SJCRH30 (cell line): ENCODE measurements at regions not wholly inside any gene's neighbourhood (a gene's known extent, or its start where the extent isn't known, plus 50 kb on each side); places are given as distances from the start of the nearest gene placed in this dataset.

Experiments used
- DNase-seq, 2 experiments: peaks; one replicate each; pipeline ENCODE4 v3.0.0-alpha.2; 2015 to 2020
- H3K27ac ChIP-seq: fragments of 250-450 bp; sonication (Bioruptor Pico); 2 replicates; pipeline ENCODE4 v1.5.1; 2020; ENCODE audit warnings: mild to moderate bottlenecking, moderate library complexity
- H3K27me3 ChIP-seq: fragments of 250-450 bp; sonication (Bioruptor Pico); 2 replicates; pipeline ENCODE4 v1.5.1; 2020; ENCODE audit warnings: mild to moderate bottlenecking, moderate library complexity
- H3K36me3 ChIP-seq: fragments of 250-450 bp; sonication (Bioruptor Pico); 2 replicates; pipeline ENCODE4 v1.5.1; 2020; ENCODE audit warnings: mild to moderate bottlenecking, moderate library complexity
- H3K4me1 ChIP-seq: fragments of 250-450 bp; sonication (Bioruptor Pico); 2 replicates; pipeline ENCODE4 v1.5.1; 2020; ENCODE audit warnings: mild to moderate bottlenecking, moderate library complexity
- H3K4me3 ChIP-seq: fragments of 250-450 bp; sonication (Bioruptor Pico); 2 replicates; pipeline ENCODE4 v1.5.1; 2020; ENCODE audit warnings: mild to moderate bottlenecking, moderate library complexity
- H3K9me3 ChIP-seq: fragments of 250-450 bp; sonication (Bioruptor Pico); replicated peaks from 2 replicates; pipeline ENCODE4 v1.5.1; 2020; ENCODE audit warnings: mild to moderate bottlenecking, moderate library complexity

DNA sequence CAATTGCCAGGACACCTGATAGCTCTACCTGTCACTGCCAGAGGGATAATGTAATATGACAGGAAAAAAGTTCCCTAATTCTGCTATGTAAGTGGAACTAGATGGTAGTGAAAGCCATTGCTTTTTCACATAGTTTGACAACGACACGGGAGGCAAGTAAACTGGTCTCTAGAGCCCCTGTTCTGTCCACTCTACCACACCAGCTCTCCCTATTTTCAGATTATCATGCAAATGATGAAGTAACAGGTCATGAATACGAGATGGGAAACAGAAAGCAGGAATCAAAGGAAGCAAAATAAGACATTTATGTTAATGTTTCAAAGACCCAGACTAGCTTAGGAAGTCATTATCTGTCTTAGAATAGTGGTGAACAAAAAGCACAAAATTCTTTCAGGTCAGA, 56.2 kb downstream of the TAF11L14 start:
- Histone ChIP-seq H3K4me1 (no peaks in the 10 kb centered on the region), H3K4me3 (no peak overlapping the region), H3K27ac (no peak overlapping the region), H3K27me3 (no peaks in the 10 kb centered on the region), H3K9me3 (no peaks in the 10 kb centered on the region), H3K36me3 (no peaks in the 10 kb centered on the region)
- no peak for DNase-seq

DNA sequence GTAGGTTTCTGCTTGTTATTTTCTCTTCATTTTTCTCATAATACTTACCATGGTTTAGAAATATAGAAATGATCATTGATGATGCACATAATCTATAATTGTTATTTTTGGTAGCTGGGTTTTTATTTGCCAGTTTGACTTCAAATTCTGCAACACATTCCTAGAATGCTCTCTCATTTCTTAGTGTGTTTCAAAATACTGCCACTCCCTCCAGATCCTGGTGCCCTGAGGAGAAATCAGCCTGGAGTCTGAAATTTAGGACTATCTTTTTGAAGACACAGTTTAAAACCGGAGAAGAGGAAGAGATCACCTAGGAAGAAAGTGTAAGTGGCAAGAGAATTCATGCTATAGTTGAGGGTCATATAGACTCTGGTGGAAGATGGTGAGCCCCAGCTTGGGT, 57.5 kb downstream of the TAF11L14 start:
- H3K4me3 ChIP-seq = no peak overlapping the region
- H3K27ac ChIP-seq = no peak overlapping the region
- no peaks in the 10 kb centered on the region for H3K9me3 ChIP-seq
- no peaks in the 10 kb centered on the region for H3K36me3 ChIP-seq
- no peaks in the 10 kb centered on the region for H3K4me1 ChIP-seq
- H3K27me3 ChIP-seq = no peaks in the 10 kb centered on the region
- no peak for DNase-seq

DNA sequence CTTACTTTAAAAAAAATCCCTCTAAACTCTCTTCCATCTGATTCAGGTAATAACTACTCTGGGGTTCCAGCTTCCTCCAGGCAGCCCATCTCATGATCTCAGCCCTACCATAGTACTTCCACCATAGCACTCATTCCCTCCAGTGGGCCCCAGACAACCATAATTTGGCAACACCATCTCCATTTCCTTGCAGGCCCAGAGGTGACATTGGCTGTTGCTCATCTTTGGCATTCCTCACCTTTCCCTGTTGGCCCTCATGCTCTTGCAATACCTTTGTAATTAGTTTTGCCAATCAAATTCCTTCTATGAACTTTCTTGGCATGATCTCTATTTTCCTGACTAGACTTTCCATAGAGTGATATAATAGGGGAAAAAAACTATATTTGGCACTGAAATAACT, 60.1 kb downstream of the TAF11L14 start:
- Histone ChIP-seq H3K4me3 (no peak overlapping the region), H3K4me1 (no peaks in the 10 kb centered on the region), H3K27ac (no peak overlapping the region), H3K36me3 (no peaks in the 10 kb centered on the region), H3K9me3 (no peaks in the 10 kb centered on the region), H3K27me3 (no peaks in the 10 kb centered on the region)
- no peak for DNase-seq

GRCh38 chr5:17694914-17695313, 60.7 kb downstream of the TAF11L14 start:
- DNase-seq = no peak
- no peaks in the 10 kb centered on the region for H3K36me3 ChIP-seq
- H3K27ac ChIP-seq = no peak overlapping the region
- H3K27me3 ChIP-seq = no peaks in the 10 kb centered on the region
- H3K4me3 ChIP-seq = no peak overlapping the region
- H3K9me3 ChIP-seq = no peaks in the 10 kb centered on the region
- H3K4me1 ChIP-seq = no peaks in the 10 kb centered on the region

DNA sequence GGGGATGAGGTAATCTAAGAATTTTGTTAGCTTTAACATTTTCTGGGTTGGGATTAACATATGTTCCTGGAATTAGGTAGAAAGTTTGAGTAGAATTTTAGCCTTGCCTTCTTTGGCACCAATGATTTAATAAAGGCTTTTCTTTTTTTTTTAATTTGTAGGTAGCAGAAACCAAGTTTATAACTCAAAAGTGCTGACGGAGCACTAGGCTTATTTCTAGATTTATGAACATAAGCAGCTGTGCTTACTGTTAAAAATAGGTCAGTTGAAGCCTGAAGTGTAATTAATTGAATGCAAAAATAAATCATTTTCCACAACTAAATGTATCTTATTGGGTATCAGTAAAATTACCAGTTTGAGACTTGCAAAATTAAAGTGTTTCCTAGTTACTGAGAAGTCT, 62.4 kb downstream of the TAF11L14 start:
- no peak overlapping the region for H3K4me3 ChIP-seq
- H3K9me3 ChIP-seq = no peaks in the 10 kb centered on the region
- H3K27me3 ChIP-seq = no peaks in the 10 kb centered on the region
- no peak for DNase-seq
- H3K36me3 ChIP-seq = no peaks in the 10 kb centered on the region
- no peak overlapping the region for H3K27ac ChIP-seq
- no peaks in the 10 kb centered on the region for H3K4me1 ChIP-seq

DNA sequence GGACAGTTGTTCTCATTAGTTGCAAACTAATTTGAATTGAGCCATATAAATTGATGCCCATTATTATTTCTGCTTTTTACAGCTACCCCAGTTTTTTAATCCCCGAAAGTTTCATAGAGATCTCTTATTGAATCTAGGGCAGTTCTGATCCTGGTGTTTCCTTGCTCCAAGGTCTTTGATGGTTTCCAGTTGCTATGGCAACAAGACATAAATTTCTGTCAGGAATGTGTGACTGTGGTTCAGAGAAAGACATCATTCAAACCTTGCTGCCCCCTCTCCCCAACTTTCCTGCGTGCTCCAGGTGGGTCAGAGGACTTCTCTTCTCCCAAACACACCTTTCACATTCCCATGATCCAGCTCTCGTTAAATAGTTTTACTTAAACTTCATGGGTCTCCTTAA, 63.4 kb downstream of the TAF11L14 start:
- no peaks in the 10 kb centered on the region for H3K27me3 ChIP-seq
- DNase-seq = no peak
- H3K4me3 ChIP-seq = no peak overlapping the region
- no peaks in the 10 kb centered on the region for H3K36me3 ChIP-seq
- no peaks in the 10 kb centered on the region for H3K4me1 ChIP-seq
- H3K9me3 ChIP-seq = no peaks in the 10 kb centered on the region
- H3K27ac ChIP-seq = no peak overlapping the region

DNA sequence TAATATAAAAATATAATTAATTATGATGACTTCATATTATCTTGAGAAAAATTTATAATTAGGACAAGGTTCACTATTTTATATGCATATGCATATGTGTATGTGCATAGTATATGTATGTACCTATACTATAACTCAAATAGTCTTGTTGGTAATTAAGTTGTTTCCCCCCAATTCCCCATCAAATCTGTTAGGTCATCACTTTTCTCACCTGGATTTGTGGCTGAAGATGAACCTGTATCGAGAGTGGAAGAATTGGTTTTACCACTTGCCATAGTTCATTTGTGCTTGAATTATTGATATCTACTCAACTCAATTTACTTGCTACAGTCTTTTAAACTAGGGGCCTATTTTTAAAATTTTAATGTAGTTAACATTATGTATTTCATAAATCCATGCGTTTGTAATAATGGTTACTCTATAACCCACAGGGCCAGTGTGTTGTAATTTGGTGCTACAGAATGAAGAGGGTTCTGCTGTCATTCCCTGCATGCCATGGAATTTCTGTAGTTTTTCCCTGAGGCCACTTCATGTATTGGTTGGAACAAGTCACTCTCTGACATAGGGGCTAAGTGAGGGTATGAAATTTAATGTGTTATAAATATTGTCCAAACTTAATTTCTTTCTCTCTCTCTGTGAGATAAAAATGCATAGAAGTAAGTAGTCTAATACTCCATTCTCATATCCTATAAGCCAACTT, 74.9 kb downstream of the TAF11L14 start:
- Histone ChIP-seq H3K4me1 (no peaks in the 10 kb centered on the region), H3K9me3 (no peaks in the 10 kb centered on the region)
- DNase-seq = no peak

GRCh38 chr5:17713301-17713700, 79.0 kb downstream of the TAF11L14 start:
- H3K4me3 ChIP-seq = no peak overlapping the region
- no peaks in the 10 kb centered on the region for H3K27me3 ChIP-seq
- H3K27ac ChIP-seq = no peak overlapping the region
- H3K9me3 ChIP-seq = no peaks in the 10 kb centered on the region
- H3K4me1 ChIP-seq = no peaks in the 10 kb centered on the region
- no peak for DNase-seq
- no peaks in the 10 kb centered on the region for H3K36me3 ChIP-seq

More for the DNA sequence above, 74.9 kb downstream of the TAF11L14 start:
- no peak overlapping the region for H3K4me3 ChIP-seq
- no peak overlapping the region for H3K27ac ChIP-seq
- no peaks in the 10 kb centered on the region for H3K27me3 ChIP-seq
- no peaks in the 10 kb centered on the region for H3K36me3 ChIP-seq

DNA sequence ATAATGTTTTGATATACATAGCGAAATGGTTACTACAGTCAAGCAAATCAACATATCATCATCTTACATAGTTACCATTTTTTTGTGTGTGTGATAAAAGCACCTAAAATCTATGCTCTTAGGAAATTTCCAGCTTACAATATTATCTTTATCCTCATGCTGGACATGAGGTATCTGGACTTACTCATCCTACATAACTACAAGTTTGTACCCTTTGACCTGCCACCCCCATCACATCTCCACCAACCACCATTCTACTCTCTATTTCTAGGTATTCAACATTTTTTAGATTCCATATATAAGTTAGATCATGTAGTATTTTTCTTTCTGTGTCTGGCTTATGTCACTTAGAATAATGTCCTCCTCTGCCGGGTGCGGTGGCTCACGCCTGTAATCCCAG, 79.9 kb downstream of the TAF11L14 start:
- Histone ChIP-seq H3K4me3 (no peak overlapping the region), H3K9me3 (no peaks in the 10 kb centered on the region), H3K27ac (no peak overlapping the region), H3K27me3 (no peaks in the 10 kb centered on the region), H3K4me1 (no peaks in the 10 kb centered on the region), H3K36me3 (no peaks in the 10 kb centered on the region)
- no peak for DNase-seq

GRCh38 chr5:17719592-17719991, 85.3 kb downstream of the TAF11L14 start:
- Histone ChIP-seq H3K4me3 (no peak overlapping the region), H3K27me3 (no peaks in the 10 kb centered on the region), H3K36me3 (no peaks in the 10 kb centered on the region), H3K9me3 (no peaks in the 10 kb centered on the region), H3K4me1 (no peaks in the 10 kb centered on the region), H3K27ac (no peak overlapping the region)
- DNase-seq = no peak

- Histone ChIP-seq H3K36me3 (no peaks in the 10 kb centered on the region), H3K4me1 (no peaks in the 10 kb centered on the region), H3K9me3 (no peaks in the 10 kb centered on the region), H3K4me3 (no peak overlapping the region), H3K27ac (no peak overlapping the region), H3K27me3 (no peaks in the 10 kb centered on the region)
- peak; percentile 2 to 4 for DNase-seq
These were observed 85.8 kb downstream of the TAF11L14 start for GRCh38 chr5:17720071-17720470.

DNA sequence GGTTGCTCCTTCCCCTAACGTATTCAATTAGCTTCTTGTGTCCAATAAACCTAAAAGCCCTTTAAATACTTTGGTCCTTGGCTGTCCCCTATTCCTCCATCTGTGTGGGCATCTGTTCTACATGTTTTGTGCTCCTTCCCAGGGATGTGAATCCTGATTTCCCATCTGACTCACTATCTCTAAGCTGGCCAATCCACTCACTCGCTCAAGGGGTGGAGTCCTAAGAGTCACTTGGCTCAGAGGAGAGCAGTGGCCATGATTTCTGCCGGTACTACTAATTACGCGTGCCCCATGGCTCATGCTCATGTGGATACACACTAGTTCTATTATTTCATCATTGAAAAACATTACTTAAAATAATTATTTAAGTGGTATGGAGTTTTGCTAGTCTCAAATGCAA, 89.6 kb downstream of the TAF11L14 start:
- no peak overlapping the region for H3K4me3 ChIP-seq
- H3K36me3 ChIP-seq = no peaks in the 10 kb centered on the region
- no peaks in the 10 kb centered on the region for H3K9me3 ChIP-seq
- no peak for DNase-seq
- H3K4me1 ChIP-seq = no peaks in the 10 kb centered on the region
- no peak overlapping the region for H3K27ac ChIP-seq
- no peaks in the 10 kb centered on the region for H3K27me3 ChIP-seq

DNA sequence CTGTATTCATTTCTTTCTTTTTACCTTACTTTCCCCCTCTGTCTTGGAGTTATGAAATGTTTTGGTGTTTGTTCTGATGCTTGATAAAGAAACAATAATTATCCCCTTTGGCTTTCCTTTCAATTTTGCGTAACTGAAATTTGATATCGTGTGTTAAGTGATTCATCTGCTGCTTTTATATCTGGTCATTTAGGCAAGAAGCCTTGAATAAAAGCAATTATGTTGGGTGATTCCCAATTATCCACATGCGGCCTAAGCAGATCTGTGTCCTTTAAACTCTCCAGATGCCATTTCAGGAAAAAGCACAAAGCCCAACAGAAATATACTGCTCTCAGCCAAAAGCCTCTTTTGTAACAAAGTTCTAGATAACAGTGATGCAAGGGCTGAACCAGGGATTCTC, 92.8 kb downstream of the TAF11L14 start:
- no peaks in the 10 kb centered on the region for H3K4me1 ChIP-seq
- no peak overlapping the region for H3K27ac ChIP-seq
- no peaks in the 10 kb centered on the region for H3K9me3 ChIP-seq
- no peak overlapping the region for H3K4me3 ChIP-seq
- H3K27me3 ChIP-seq = no peaks in the 10 kb centered on the region
- H3K36me3 ChIP-seq = no peaks in the 10 kb centered on the region
- DNase-seq = no peak

GRCh38 chr5:17730421-17730820, 96.2 kb downstream of the TAF11L14 start:
- H3K9me3 ChIP-seq = no peaks in the 10 kb centered on the region
- no peaks in the 10 kb centered on the region for H3K4me1 ChIP-seq
- no peak overlapping the region for H3K27ac ChIP-seq
- H3K27me3 ChIP-seq = no peaks in the 10 kb centered on the region
- no peak for DNase-seq
- H3K36me3 ChIP-seq = no peaks in the 10 kb centered on the region
- H3K4me3 ChIP-seq = no peak overlapping the region

DNA sequence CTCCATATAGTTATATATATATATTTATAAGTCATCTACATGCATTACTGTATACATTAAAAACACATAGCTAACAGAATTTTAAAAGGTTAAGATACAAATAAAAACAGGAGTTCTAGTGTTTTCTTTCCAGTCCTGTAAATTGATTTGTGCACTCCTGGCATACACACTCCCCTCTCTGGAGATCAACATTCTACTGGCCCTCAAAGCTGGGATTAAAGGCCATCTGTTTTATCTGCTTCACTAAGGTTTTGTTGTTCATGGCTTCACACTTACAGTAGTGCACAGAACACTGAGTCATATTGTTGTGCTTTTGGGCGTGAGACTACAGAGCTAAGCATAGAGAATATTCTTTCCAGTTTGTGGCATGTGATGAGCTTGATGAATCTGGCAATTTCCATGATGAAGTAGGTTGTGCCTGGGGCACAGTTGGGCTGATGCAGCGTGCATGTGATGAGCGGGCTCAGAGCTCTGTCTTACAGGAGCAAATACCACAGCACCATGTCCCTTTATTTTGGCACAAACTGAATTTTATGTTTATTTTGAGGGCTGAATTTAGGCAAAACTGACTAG, 98.2 kb downstream of the TAF11L14 start:
- Histone ChIP-seq H3K4me1 (no peaks in the 10 kb centered on the region), H3K9me3 (no peaks in the 10 kb centered on the region), H3K36me3 (no peaks in the 10 kb centered on the region), H3K4me3 (no peak overlapping the region), H3K27ac (no peak overlapping the region), H3K27me3 (no peaks in the 10 kb centered on the region)
- DNase-seq = no peak

GRCh38 chr5:17734011-17734410, 99.8 kb downstream of the TAF11L14 start:
- H3K9me3 ChIP-seq = no peaks in the 10 kb centered on the region
- no peak overlapping the region for H3K4me3 ChIP-seq
- no peak for DNase-seq
- H3K4me1 ChIP-seq = no peaks in the 10 kb centered on the region
- H3K36me3 ChIP-seq = no peaks in the 10 kb centered on the region
- no peaks in the 10 kb centered on the region for H3K27me3 ChIP-seq
- H3K27ac ChIP-seq = no peak overlapping the region
